ENCODE measurements at regions not wholly inside any gene's neighbourhood (a gene's known extent, or its start where the extent isn't known, plus 50 kb on each side); places are given as distances from the start of the nearest gene placed in this dataset.

DNA sequence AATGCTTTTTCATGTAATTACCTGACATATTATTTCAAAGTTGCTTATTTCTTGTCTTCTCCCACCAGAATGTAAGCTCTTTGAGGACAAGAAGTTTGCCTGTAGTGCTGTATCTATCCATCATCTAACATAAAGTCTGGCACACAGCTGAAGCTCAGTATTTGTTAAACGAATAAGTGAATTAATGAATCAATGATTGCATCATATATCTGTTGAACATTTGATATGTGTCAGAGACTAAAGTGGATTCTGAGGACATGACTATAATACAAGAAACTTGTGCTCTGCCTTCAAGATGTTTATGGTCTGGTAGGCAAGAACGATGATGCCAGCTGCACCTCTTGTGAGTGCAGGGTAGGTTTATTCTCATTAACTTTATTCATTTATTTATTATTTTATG is 115.4 kb upstream of the SCAF11 start:
- TF ChIP-seq, protein P1, sequence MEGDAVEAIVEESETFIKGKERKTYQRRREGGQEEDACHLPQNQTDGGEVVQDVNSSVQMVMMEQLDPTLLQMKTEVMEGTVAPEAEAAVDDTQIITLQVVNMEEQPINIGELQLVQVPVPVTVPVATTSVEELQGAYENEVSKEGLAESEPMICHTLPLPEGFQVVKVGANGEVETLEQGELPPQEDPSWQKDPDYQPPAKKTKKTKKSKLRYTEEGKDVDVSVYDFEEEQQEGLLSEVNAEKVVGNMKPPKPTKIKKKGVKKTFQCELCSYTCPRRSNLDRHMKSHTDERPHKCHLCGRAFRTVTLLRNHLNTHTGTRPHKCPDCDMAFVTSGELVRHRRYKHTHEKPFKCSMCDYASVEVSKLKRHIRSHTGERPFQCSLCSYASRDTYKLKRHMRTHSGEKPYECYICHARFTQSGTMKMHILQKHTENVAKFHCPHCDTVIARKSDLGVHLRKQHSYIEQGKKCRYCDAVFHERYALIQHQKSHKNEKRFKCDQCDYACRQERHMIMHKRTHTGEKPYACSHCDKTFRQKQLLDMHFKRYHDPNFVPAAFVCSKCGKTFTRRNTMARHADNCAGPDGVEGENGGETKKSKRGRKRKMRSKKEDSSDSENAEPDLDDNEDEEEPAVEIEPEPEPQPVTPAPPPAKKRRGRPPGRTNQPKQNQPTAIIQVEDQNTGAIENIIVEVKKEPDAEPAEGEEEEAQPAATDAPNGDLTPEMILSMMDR (conservative IDR thresholded peaks at IDR 0.05 in 1 of 2, IDR thresholded peaks at IDR 0.05 in 1 of 2; ENCODE audit: extremely low read depth in 1 of 2, insufficient read depth in 1 of 2, low read depth in 1 of 2, low read length in 2 of 2) = no peak
- TF ChIP-seq EZH2 (IDR thresholded peaks at IDR 0.05; ENCODE audit: borderline replicate concordance, low read length) = no peak

All from mammary epithelial cell (primary cell).